ENCODE measurements at regions not wholly inside any gene's neighbourhood (a gene's known extent, or its start where the extent isn't known, plus 50 kb on each side); places are given as distances from the start of the nearest gene placed in this dataset.

GRCh38 chr4:125365731-125366130 lies 51.0 kb downstream of the FAT4 start:
- Mint-ChIP-seq H3K27me3 (no peaks in the 10 kb centered on the region), H3K4me1 (ENCODE audit: low read depth) (no peaks in the 10 kb centered on the region), H3K36me3 (ENCODE audit: low read depth) (no peaks in the 10 kb centered on the region), H3K4me3 (no peak overlapping the region), H3K27ac (no peak overlapping the region), H3K9me3 (peaks cover 4% of the 10 kb centered on the region)
- ChIA-PET CTCF (no interaction called here), POLR2A (no interaction called here)
- no peak for TF ChIP-seq CTCF (IDR thresholded peaks at IDR 0.05)
- no peak for DNase-seq
- intact Hi-C loops (cut with micrococcal nuclease): no loop called here
- no peak for ATAC-seq

GRCh38 chr4:125368146-125368545 lies 53.4 kb downstream of the FAT4 start:
- Mint-ChIP-seq H3K27me3 (no peaks in the 10 kb centered on the region), H3K36me3 (ENCODE audit: low read depth) (no peaks in the 10 kb centered on the region), H3K9me3 (peaks cover 4% of the 10 kb centered on the region), H3K27ac (no peak overlapping the region), H3K4me1 (ENCODE audit: low read depth) (no peaks in the 10 kb centered on the region), H3K4me3 (no peak overlapping the region)
- DNase-seq (no peak), ATAC-seq (no peak)
- intact Hi-C loops (cut with micrococcal nuclease): no loop called here
- CTCF ChIA-PET: no interaction called here
- TF ChIP-seq CTCF (IDR thresholded peaks at IDR 0.05): no peak
- POLR2A ChIA-PET: no interaction called here

GRCh38 chr4:125368671-125369081 lies 53.9 kb downstream of the FAT4 start:
- Mint-ChIP-seq H3K27me3 (no peaks in the 10 kb centered on the region), H3K9me3 (peaks cover 4% of the 10 kb centered on the region), H3K4me3 (no peak overlapping the region), H3K27ac (no peak overlapping the region), H3K36me3 (ENCODE audit: low read depth) (no peaks in the 10 kb centered on the region), H3K4me1 (ENCODE audit: low read depth) (no peaks in the 10 kb centered on the region)
- ChIA-PET CTCF (no interaction called here), POLR2A (no interaction called here)
- ATAC-seq (no peak), DNase-seq (no peak)
- TF ChIP-seq CTCF (IDR thresholded peaks at IDR 0.05): no peak
- intact Hi-C loops (cut with micrococcal nuclease): no loop called here

GRCh38 chr4:125369098-125369497 lies 54.3 kb downstream of the FAT4 start:
- no peak for TF ChIP-seq CTCF (IDR thresholded peaks at IDR 0.05)
- POLR2A ChIA-PET: no interaction called here
- no peak overlapping the region for H3K4me3 Mint-ChIP-seq
- H3K9me3 Mint-ChIP-seq: peaks cover 4% of the 10 kb centered on the region
- intact Hi-C loops (cut with micrococcal nuclease): no loop called here
- H3K27ac Mint-ChIP-seq: no peak overlapping the region
- no peaks in the 10 kb centered on the region for H3K4me1 Mint-ChIP-seq (ENCODE audit: low read depth)
- CTCF ChIA-PET: no interaction called here
- H3K27me3 Mint-ChIP-seq: no peaks in the 10 kb centered on the region
- no peaks in the 10 kb centered on the region for H3K36me3 Mint-ChIP-seq (ENCODE audit: low read depth)
- DNase-seq (no peak), ATAC-seq (no peak)

- ATAC-seq (no peak), DNase-seq (no peak)
- Mint-ChIP-seq H3K9me3 (peaks cover 2% of the 10 kb centered on the region), H3K27me3 (no peaks in the 10 kb centered on the region), H3K27ac (no peak overlapping the region), H3K4me3 (no peak overlapping the region), H3K36me3 (ENCODE audit: low read depth) (no peaks in the 10 kb centered on the region), H3K4me1 (ENCODE audit: low read depth) (no peaks in the 10 kb centered on the region)
- ChIA-PET CTCF (no interaction called here), POLR2A (no interaction called here)
- TF ChIP-seq CTCF (IDR thresholded peaks at IDR 0.05): no peak
- intact Hi-C loops (cut with micrococcal nuclease): no loop called here
These were observed 55.7 kb downstream of the FAT4 start for GRCh38 chr4:125370478-125370877.
